Mucosa of descending colon (tissue), 3 donors: ENCODE measurements at regions not wholly inside any gene's neighbourhood (a gene's known extent, or its start where the extent isn't known, plus 50 kb on each side); places are given as distances from the start of the nearest gene placed in this dataset.

Experiments used
- ATAC-seq: fragments of 200-7000 bp; cut with Tn5 transposase; one replicate; pipeline ENCODE4 v1.9.1; 2020; ENCODE audit warnings: mild to moderate bottlenecking, moderate library complexity
- DNase-seq, 3 donors: peaks; one replicate each; pipeline ENCODE4 v3.0.0-alpha.2; 2020
- H3K36me3 ChIP-seq: fragments of 200-600 bp; one replicate; pipeline ENCODE4 v1.8.0; 2021; ENCODE audit warnings: low read depth, mild to moderate bottlenecking
- H3K4me1 ChIP-seq: fragments of 200-600 bp; one replicate; pipeline ENCODE4 v1.8.0; 2021; ENCODE audit warnings: low read depth, mild to moderate bottlenecking
- H3K4me3 ChIP-seq: fragments of 200-600 bp; one replicate; pipeline ENCODE4 v1.8.0; 2021; ENCODE audit warnings: mild to moderate bottlenecking
- H3K9me3 ChIP-seq: fragments of 200-600 bp; one replicate; pipeline ENCODE4 v1.8.0; 2021; ENCODE audit warnings: mild to moderate bottlenecking
- CTCF ChIP-seq: fragments of 200-600 bp; IDR thresholded peaks from one replicate; pipeline ENCODE4 v1.8.0; 2022; ENCODE audit warnings: antibody characterized with exemption, mild to moderate bottlenecking
- intact Hi-C, 2 donors: fragments of 100-400 bp; cut with DNase I in 1 of 2; cut with micrococcal nuclease in 1 of 2; formaldehyde crosslinking; loops; one replicate each; pipeline versions ENCODE4 v1.11.0 to v1.11.1; 2022; cut with DNase I, micrococcal nuclease
- donor health status: DM: no; HTN: no; CAD: no; lungs with moderate emphysema.
- donor health status: DM: no; HTN: no; CAD: no.
- donor health status: DM: no; HTN: yes; CAD: no.

DNA sequence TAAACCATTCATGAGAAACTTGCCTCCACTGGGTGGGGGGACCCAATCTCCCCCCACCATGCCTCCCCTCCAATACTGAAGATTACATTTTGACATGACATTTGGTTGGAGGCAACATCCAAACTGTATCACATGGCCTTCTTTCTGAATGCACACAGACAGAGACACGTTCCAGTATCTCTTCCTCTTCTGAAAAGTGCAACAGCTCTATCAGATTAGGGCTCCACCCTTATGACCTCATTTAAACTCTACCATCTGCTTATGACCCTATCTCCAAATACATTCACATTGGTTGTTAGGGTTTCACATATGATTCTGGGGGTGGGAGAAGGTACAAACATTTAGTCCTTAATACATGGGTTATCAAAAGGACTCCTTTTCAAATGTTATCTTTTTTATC, 481.8 kb upstream of the NFIA start:
- intact Hi-C loops, result no loop called here
- H3K9me3 ChIP-seq, result no peaks in the 10 kb centered on the region

GRCh38 chr1:60599574-60599973, 482.8 kb upstream of the NFIA start:
- Histone ChIP-seq H3K36me3 (no peaks in the 10 kb centered on the region), H3K9me3 (no peaks in the 10 kb centered on the region), H3K4me3 (no peak overlapping the region), H3K4me1 (no peaks in the 10 kb centered on the region)
- DNase-seq (no peak), ATAC-seq (no peak)
- intact Hi-C loops, result no loop called here
- TF ChIP-seq CTCF, result no peak

More for the DNA sequence above, 481.8 kb upstream of the NFIA start:
- Histone ChIP-seq H3K4me3 (no peak overlapping the region), H3K4me1 (no peaks in the 10 kb centered on the region), H3K36me3 (no peaks in the 10 kb centered on the region)
- TF ChIP-seq CTCF, result no peak
- no peak for ATAC-seq
- no peak for DNase-seq

GRCh38 chr1:60598041-60598910, 484.1 kb upstream of the NFIA start:
- Histone ChIP-seq H3K36me3 (no peaks in the 10 kb centered on the region), H3K4me1 (no peaks in the 10 kb centered on the region), H3K4me3 (no peak overlapping the region), H3K9me3 (no peaks in the 10 kb centered on the region)
- intact Hi-C loops, result no loop called here
- no peak for DNase-seq
- no peak for ATAC-seq
- TF ChIP-seq CTCF, result no peak

DNA sequence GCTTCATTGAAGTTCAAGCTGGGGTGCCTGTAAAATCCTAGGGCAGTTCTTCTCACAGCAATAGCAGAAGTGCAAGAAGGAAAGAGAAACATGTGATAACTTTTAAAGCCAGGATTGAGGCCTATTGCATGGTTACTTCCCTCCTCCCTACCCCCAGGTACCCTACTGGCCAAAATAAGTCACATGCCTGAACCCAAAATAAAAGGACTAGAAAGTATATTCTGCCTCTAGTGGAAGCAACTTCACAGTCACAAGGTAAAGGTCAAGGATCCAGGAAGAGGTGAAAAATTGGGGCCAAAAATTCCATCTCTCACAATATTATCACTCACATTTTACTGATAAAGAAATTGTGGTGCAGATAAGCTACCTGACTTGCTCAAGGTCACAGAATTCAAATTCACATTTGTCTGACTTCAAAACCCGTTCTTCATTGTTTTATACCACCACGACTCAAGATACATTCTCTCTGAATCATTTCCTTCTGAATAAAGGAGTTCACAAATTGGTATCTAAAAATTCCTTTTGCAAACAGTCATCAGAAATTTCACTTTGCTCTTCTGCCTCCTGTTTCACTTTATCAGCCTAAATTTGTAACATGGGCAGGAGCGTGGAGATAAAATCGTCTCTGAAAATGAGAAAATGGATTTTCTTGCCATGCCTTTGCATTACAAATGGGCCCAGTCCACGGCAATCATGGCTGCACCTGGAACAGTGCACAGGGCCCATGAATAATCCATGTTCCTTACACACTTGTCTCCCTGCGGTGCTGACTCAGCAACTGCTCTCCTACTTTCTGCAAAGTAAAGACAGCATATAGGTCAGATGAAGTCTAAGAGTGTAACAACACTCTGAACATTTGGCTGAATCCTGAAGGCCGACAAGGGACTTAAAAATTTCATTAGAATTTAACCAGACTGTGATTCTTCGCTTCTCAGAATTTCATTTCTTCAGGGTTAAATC, 485.3 kb upstream of the NFIA start:
- DNase-seq (no peak), ATAC-seq (no peak)
- H3K4me3 ChIP-seq, result no peak overlapping the region
- no peaks in the 10 kb centered on the region for H3K9me3 ChIP-seq
- TF ChIP-seq CTCF, result no peak
- H3K36me3 ChIP-seq, result no peaks in the 10 kb centered on the region
- intact Hi-C loops, result no loop called here
- H3K4me1 ChIP-seq, result no peaks in the 10 kb centered on the region

GRCh38 chr1:60591583-60591982, 490.8 kb upstream of the NFIA start:
- intact Hi-C loops, result no loop called here
- Histone ChIP-seq H3K9me3 (no peaks in the 10 kb centered on the region), H3K4me3 (no peak overlapping the region), H3K36me3 (no peaks in the 10 kb centered on the region), H3K4me1 (no peaks in the 10 kb centered on the region)
- ATAC-seq (no peak), DNase-seq (no peak)
- no peak for TF ChIP-seq CTCF
